GM19025 (cell line): ENCODE measurements at regions not wholly inside any gene's neighbourhood (a gene's known extent, or its start where the extent isn't known, plus 50 kb on each side); places are given as distances from the start of the nearest gene placed in this dataset.

Experiments used
- ATAC-seq: cut with Tn5 transposase; IDR thresholded peaks from one replicate; pipeline ENCODE4 v1.9.1; 2021; ENCODE audit warnings: mild to moderate bottlenecking, low read depth, moderate library complexity; ENCODE audit not compliant: unreplicated experiment

DNA sequence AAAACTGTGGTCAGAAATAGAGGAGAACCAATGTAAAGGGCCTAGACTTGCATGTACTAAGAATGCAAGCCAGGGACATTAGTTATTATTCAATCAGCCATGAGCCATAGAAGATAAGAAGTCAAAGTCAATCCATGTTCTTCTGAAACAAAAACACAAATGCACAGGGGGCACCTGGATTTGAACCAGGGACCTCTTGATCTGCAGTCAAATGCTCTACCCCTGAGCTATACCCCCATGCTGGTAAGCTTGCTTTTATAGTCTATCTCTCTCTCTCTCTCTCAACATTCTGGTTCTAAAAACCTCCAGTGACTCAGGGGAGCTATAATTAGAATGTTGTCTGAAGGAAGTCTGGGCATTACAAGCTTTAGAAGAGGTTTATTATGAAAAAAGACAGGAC is 85.6 kb upstream of the ACP3 start:
- no peak for ATAC-seq

- ATAC-seq = peak; percentile 38
Observed at GRCh38 chr3:132232231-132232792, 84.9 kb upstream of the ACP3 start.

DNA sequence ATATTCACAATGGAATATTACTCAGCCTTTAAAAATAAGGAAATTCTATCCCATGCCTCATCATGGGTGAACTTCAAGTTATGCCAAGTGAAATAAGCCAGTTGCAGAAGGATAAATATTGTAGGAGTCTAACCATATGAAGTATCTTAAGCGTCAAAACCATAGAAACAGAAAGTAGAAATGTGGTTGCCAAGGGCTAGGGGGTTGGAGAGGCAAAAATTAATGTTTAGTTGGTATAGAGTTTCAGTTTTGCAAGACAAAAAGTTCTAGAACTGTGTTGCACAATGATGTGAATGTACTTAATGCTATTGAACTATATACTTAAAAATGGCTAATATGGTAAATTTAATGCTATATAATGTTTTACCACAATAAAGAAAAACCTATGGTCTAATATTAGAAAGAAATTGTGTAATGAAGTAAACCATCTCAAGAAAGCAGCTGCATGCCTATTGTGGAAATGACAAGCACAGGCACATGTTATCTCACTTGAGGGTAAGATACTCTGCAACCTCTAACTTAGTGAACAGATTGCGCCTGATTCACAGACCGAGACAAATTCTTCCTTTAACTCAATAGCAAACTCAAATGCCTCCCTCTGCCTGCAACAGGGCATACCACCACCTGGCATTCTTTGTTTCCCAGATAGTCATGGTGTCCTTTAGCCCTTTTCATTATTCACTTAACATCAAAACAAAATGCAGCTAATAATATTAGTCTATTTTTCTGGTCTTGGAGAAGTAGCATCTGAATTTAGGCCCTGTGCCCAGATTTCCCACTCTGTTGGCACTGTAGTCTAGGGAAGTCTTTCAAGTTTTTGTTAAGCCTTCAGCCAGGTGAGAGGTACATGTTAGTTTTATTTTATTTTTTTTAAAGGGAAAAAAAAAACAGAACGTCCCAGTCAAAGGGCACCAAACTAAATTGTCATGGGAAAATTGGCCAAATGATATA is 80.2 kb upstream of the ACP3 start:
- ATAC-seq = peak; percentile 82

DNA sequence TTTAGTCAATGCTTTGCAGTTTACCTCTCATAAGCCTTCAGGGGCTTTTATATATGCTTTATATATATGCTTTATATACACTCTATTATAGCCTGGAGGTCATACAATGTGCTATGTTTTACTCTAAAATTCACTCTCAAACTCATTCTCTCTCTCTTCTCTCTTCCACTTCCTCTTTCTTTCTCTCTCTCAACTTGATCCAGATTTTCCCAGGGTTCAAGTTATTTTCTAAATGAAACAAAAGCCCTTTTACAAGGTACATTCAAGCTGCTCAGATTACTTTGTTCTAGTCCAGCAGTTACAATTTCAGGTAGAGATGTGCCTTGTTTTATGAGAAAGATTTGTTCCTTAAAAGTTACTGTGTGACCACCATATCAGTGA is 79.6 kb upstream of the ACP3 start:
- no peak for ATAC-seq

GRCh38 chr3:132239587-132239986 is 77.6 kb upstream of the ACP3 start:
- ATAC-seq = no peak

DNA sequence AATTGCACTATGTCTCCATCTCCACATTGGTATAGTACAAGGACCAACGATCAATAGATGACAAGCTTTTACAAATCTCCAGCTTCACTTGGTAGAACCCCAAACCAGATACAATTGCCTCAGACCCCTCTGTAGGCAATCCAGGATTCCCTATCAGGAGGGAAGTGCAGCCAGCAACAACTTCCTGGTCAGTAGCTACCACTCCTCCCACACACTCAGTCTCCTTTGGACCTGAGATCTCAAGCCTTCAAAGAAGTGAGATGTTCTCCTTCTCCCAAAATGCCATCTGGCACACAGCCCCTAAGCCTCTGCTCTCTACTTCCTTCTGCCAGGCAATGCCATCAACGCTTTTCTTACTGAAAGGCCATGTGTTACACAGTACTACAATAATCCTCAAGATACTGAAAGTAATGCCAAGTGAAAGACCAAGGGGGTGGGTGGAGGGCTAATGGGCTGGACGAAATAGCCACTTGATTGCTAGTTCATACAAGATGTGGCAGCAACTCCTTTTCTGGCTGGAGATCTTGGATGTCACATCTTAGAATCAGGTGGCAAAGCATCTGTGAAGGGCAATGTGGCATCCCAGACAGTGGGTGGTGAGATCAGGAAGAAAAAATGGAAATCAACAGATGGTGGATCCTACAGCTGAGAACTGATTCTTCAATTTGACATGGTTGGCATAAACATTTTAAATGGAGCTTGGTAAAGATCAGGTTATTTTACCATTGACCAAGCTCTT is 75.3 kb upstream of the ACP3 start:
- no peak for ATAC-seq

DNA sequence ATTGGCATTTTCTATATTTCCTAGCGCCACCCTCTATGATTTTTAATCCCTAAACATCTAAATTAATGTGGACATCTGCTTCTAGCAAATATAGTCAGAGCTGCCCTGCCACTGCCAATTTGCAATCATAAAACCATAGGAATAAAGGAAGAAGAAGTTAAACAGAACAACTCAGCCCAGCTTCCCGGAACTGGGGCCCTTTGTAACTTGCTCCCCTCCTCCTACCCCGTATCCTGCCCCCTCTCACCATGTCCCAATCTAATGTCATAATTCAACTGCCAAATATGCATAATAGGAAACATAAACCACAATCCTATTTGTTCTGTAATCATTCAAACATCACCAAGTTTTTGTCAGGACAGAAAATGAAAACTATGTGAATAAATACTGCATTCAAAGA is 74.4 kb upstream of the ACP3 start:
- ATAC-seq = no peak

- no peak for ATAC-seq
Observed at GRCh38 chr3:132245552-132246142, 71.6 kb upstream of the ACP3 start.

DNA sequence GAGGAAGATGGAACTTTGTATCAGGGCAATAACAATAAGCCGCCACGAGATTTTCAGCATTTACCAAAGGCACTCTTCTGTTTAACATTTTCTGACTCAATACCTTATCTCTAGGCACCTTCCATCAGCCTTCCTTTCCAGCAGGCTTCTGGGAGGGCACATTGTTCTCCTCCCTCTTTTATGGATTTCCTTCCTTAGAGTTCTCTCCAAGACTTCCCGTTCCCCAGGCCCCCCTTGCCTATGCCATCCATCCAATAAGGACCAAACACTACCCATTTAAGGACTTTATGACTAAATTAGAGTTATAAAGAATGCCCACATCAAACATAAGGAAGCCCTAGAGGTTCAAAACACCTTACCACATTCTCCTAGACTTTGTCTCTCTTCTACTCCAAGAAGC is 71.0 kb upstream of the ACP3 start:
- ATAC-seq = no peak

DNA sequence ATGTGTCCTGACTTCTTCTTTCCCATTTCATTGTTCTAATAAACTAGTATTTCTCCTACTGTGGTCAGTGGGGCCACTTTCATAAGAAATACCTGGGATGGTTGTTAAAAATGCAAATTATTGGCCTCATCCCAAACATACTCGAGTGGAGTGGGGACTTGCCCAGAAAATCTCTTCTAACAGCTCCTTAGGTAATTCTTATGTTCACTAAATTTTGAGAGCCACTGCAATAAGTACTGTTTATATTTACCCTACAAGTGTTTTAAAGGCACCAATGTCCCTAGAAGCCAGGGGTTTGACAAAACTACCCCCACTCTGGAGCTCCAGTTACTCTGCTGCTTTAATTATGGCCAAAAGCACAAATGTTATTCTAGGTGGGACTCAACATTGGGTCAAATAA is 70.0 kb upstream of the ACP3 start:
- ATAC-seq = no peak

GRCh38 chr3:132248490-132248889 is 68.7 kb upstream of the ACP3 start:
- no peak for ATAC-seq

DNA sequence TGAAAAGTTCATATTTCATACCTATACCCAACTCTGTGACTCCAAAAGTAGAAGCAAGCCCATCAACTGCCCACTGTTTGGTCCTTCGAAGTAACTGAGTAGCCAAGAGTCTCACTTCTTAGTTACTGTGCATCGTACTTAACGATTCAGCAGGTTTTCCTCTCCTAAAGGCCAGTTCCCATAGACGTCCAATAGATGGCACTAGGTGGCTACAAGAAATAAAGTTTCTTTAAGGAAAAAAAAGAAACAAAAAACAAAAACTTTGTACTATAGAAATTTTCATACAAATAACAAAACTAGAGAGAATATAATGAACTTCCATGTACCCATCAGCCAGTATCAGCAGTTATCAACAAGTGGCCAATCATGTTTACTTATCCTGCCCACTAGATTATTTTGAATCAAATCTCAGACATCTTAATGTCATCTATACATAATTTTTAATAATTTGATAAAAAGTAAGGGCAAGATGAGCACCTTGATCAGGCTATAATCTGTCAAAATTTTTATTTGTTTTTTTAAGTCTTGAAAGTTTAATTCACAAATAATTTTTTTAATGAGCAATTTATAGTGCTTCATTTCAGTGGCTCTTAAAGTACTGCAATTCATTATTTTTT is 63.8 kb upstream of the ACP3 start:
- ATAC-seq = no peak

- ATAC-seq = no peak
Observed at GRCh38 chr3:132254076-132254755, 63.0 kb upstream of the ACP3 start.

GRCh38 chr3:132255041-132255745 is 62.0 kb upstream of the ACP3 start:
- no peak for ATAC-seq

- ATAC-seq = no peak
Observed at GRCh38 chr3:132256989-132257388, 60.2 kb upstream of the ACP3 start.

DNA sequence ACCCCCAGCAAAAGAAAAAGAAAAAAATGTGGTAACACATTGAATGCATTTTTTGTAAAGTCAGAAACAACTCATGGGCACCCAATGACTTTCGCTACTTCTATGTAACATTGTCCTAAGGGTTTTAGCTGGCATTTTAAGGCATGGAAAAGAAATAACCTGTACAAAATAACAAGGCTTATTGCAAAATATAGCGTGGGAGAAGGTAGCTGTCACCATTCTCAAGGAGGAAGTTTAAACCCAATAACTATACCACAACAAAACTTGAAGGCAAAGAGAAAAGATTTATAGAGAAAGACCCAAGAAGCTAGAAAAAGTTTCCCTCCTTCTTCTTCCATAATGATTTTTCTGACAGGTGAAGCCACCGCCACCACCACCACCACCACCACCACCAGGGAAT is 55.7 kb upstream of the ACP3 start:
- ATAC-seq = no peak

DNA sequence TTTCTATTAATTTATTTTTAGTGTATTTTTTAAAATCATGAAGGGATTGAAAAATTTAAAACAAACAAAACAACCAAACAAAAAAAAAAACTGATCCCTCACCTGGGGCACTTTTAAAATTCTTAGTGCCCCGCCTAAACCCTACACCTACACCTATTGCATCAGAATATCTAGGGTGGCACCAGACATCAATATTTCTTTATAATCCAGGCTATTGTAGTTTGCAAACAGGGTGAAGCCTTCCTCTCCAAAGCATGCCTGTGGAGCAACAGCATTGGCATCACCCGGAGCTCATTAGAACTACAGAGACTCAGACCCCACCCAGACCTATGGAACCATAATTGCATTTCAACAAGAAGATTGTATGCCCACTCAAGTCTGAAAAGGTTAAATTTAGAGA is 54.9 kb upstream of the ACP3 start:
- no peak for ATAC-seq

- no peak for ATAC-seq
Observed at GRCh38 chr3:132262956-132263355, 54.3 kb upstream of the ACP3 start.

- ATAC-seq = no peak
Observed at GRCh38 chr3:132265028-132265427, 52.2 kb upstream of the ACP3 start.

- no peak for ATAC-seq
Observed at GRCh38 chr3:132265488-132265887, 51.7 kb upstream of the ACP3 start.
